Suprapubic skin (tissue), 4 donors: ENCODE measurements at regions not wholly inside any gene's neighbourhood (a gene's known extent, or its start where the extent isn't known, plus 50 kb on each side); places are given as distances from the start of the nearest gene placed in this dataset.

Source experiments
- DNase-seq, 2 donors: peaks; one replicate each; pipeline ENCODE4 v3.0.0-alpha.2; 2019; ENCODE audit warnings: low spot score in 2 of 2
- H3K27ac ChIP-seq: fragments of 200-600 bp; sonication (generic); one replicate; pipeline ENCODE4 v1.5.1; 2019
- H3K27me3 ChIP-seq: fragments of 200-600 bp; sonication (generic); one replicate; pipeline ENCODE4 v1.5.1; 2019
- H3K36me3 ChIP-seq: fragments of 200-600 bp; sonication (generic); one replicate; pipeline ENCODE4 v1.5.1; 2019
- H3K4me1 ChIP-seq: fragments of 200-600 bp; sonication (generic); one replicate; pipeline ENCODE4 v1.5.1; 2019
- H3K4me3 ChIP-seq: fragments of 200-600 bp; sonication (generic); one replicate; pipeline ENCODE4 v1.5.1; 2019; ENCODE audit warnings: mild to moderate bottlenecking
- H3K9me3 ChIP-seq: fragments of 200-600 bp; sonication (generic); one replicate; pipeline ENCODE4 v1.5.1; 2019
- EP300 ChIP-seq: sonication (generic); formaldehyde crosslinking; IDR thresholded peaks from one replicate; pipeline ENCODE4 v1.6.1; 2017; ENCODE audit warnings: antibody characterized with exemption
- POLR2A ChIP-seq, 2 donors: fragments of 450-650 bp; IDR thresholded peaks; one replicate each; pipeline ENCODE4 v1.6.1; 2017; ENCODE audit warnings: antibody characterized with exemption in 2 of 2, mild to moderate bottlenecking in 2 of 2, moderate library complexity in 2 of 2
- POLR2AphosphoS5 ChIP-seq, 3 donors: sonication (generic); formaldehyde crosslinking; IDR thresholded peaks; one replicate each; pipeline ENCODE4 v1.6.1; 2017; ENCODE audit warnings: antibody characterized with exemption in 3 of 3
- WGBS: methylation state at CpG from one replicate; pipeline ENCODE4 v1.1.5; 2018; 5-methylcytosine and 5-hydroxymethylcytosine counted together
- TF ChIP-seq, protein P1 (sequence below), 2 donors: fragments of 200-600 bp in 1 of 2; fragments of 450-650 bp in 1 of 2; sonication (generic) in 1 of 2; IDR thresholded peaks; one replicate each; pipeline ENCODE4 v1.5.1; 2016 to 2019; ENCODE audit warnings: antibody characterized with exemption in 2 of 2, mild to moderate bottlenecking in 1 of 2, moderate library complexity in 1 of 2

DNA sequence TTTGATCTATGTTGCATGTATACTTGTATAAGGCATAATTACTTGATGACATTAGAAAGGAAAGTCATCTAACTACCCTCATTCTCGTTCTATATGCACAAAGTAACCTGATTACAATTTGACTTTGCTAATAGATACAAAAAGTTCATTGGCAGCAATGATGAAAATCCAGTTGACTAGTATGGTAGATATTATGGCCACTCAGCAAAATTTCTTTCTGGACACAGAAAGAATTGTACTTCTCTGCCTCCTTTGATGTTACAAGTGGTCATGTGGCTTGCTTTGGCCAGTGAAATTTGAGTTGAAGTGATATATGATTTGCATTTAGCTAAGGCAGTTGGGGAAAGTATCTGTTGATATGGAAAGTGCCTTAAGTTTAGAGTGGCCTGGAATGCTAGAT, 723.7 kb upstream of the ARRDC3 start:
- H3K9me3 ChIP-seq: no peaks in the 10 kb centered on the region
- H3K4me3 ChIP-seq: no peak overlapping the region
- 56% methylated on average over 1 of the region's 1 CpG for WGBS
- H3K27ac ChIP-seq: no peak overlapping the region
- no peaks in the 10 kb centered on the region for H3K4me1 ChIP-seq
- no peak for TF ChIP-seq EP300
- no peaks in the 10 kb centered on the region for H3K27me3 ChIP-seq
- no peaks in the 10 kb centered on the region for H3K36me3 ChIP-seq
- no peak for DNase-seq

DNA sequence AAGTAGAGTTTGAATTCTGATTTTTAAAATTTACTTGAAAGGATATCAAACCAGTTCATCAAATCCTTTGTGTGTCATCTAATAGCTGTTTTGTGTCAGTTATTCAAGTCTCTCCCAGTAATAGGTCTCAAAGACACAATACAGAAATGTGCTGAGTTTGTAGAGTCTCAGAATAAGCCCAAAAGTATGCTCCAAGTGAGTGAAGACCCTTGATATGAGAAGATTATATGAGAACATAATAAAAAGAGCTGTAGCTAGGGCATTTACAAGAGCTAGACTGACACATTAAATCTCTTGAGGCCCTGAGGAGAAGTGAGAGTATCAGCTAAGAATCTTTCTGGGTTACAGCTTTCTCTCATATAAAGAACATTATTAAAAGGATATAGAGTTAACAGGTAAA, 721.0 kb upstream of the ARRDC3 start:
- DNase-seq: no peak
- H3K9me3 ChIP-seq: no peaks in the 10 kb centered on the region
- TF ChIP-seq POLR2AphosphoS5 (IDR thresholded peaks at IDR 0.05): no peak
- TF ChIP-seq POLR2A (IDR thresholded peaks at IDR 0.05): no peak
- TF ChIP-seq, protein P1, sequence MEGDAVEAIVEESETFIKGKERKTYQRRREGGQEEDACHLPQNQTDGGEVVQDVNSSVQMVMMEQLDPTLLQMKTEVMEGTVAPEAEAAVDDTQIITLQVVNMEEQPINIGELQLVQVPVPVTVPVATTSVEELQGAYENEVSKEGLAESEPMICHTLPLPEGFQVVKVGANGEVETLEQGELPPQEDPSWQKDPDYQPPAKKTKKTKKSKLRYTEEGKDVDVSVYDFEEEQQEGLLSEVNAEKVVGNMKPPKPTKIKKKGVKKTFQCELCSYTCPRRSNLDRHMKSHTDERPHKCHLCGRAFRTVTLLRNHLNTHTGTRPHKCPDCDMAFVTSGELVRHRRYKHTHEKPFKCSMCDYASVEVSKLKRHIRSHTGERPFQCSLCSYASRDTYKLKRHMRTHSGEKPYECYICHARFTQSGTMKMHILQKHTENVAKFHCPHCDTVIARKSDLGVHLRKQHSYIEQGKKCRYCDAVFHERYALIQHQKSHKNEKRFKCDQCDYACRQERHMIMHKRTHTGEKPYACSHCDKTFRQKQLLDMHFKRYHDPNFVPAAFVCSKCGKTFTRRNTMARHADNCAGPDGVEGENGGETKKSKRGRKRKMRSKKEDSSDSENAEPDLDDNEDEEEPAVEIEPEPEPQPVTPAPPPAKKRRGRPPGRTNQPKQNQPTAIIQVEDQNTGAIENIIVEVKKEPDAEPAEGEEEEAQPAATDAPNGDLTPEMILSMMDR (IDR thresholded peaks at IDR 0.05): no peak
- TF ChIP-seq EP300: no peak
- no peaks in the 10 kb centered on the region for H3K4me1 ChIP-seq
- H3K36me3 ChIP-seq: no peaks in the 10 kb centered on the region
- no peak overlapping the region for H3K27ac ChIP-seq
- no peaks in the 10 kb centered on the region for H3K27me3 ChIP-seq
- no peak overlapping the region for H3K4me3 ChIP-seq

DNA sequence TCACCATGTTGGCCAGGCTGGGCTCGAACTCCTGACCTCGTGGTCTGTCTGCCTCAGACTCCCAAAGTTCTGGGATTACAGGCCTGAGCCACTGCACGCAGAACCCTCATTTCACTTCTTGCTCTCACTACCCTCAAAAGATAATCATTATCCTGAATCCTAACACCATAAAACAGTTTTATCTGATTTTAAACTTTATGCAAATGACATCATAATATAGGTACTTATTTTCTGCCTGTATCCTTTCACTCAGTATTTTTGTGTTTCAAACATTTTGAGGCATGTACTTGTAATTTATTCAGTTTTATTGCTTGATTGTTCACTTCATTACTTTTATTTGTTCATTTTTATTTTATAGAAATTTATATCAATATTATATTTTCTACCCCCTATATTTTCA, 719.2 kb upstream of the ARRDC3 start:
- DNase-seq: no peak
- Histone ChIP-seq H3K4me1 (no peaks in the 10 kb centered on the region), H3K9me3 (no peaks in the 10 kb centered on the region), H3K27me3 (no peaks in the 10 kb centered on the region), H3K36me3 (no peaks in the 10 kb centered on the region), H3K4me3 (no peak overlapping the region), H3K27ac (no peak overlapping the region)
- TF ChIP-seq POLR2AphosphoS5 (IDR thresholded peaks at IDR 0.05) (no peak), EP300 (no peak), POLR2A (IDR thresholded peaks at IDR 0.05) (no peak)
- TF ChIP-seq, protein P1 (IDR thresholded peaks at IDR 0.05): no peak
- 89% methylated on average over 3 of the region's 3 CpGs for WGBS

DNA sequence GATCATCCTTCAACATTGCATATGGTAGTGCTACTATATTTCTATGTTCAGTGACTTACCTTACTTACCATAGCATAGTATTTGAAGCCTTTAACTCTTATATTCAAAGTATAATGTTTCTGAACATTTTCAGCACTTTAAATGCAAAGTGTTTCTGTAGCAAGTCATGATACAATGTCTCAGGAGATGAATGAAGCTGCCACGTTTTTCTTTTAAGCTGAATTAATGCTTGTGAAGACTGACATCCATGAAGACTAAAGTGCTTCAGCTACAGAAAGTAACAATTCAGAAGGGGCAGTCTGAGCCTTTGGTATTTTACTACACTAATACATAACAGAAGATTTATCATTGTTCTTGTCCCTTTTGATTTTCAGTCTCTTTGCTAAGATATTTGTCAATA, 709.1 kb upstream of the ARRDC3 start:
- no peaks in the 10 kb centered on the region for H3K4me1 ChIP-seq
- TF ChIP-seq, protein P1 (IDR thresholded peaks at IDR 0.05): no peak
- TF ChIP-seq POLR2AphosphoS5 (IDR thresholded peaks at IDR 0.05) (no peak), POLR2A (IDR thresholded peaks at IDR 0.05) (no peak), EP300 (no peak)
- H3K36me3 ChIP-seq: no peaks in the 10 kb centered on the region
- 48% methylated on average over 1 of the region's 1 CpG for WGBS
- no peaks in the 10 kb centered on the region for H3K27me3 ChIP-seq
- DNase-seq: no peak
- no peak overlapping the region for H3K4me3 ChIP-seq
- no peak overlapping the region for H3K27ac ChIP-seq
- H3K9me3 ChIP-seq: no peaks in the 10 kb centered on the region

DNA sequence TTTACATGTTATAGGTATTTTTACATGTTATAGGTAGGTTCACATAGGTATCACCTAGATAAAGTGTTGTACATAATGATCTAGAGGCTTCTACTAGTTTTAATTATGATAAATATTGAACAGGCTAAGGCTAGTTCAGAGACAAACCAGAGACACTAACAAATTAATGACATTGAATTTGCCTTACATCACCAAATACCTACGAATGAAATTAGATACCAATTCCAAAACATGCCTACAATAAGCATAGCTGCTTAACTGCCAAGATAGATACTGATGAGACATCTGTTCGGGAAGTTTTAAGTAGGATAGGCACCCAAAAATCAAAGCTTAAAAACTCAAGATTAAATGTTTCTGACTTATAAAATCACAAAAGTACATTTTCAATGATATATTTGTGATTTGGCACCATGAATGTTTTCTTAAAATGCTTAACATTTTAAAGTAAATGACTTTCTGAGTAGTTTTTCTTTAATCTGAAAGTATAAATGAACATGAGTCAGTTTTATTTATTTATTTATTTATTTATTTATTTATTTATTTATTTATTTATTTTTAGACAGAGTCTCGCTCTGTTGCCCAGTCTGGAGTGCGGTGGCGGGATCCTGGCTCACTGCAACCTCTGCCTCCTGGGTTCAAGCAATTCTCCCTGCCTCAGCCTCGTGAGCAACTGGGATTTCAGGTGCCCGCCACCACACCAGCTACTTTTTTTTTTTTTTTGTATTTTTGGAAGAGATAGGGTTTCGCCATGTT, 703.1 kb upstream of the ARRDC3 start:
- TF ChIP-seq EP300 (no peak), POLR2AphosphoS5 (IDR thresholded peaks at IDR 0.05) (no peak), POLR2A (IDR thresholded peaks at IDR 0.05) (no peak)
- TF ChIP-seq, protein P1 (IDR thresholded peaks at IDR 0.05): no peak
- no peaks in the 10 kb centered on the region for H3K36me3 ChIP-seq
- no peaks in the 10 kb centered on the region for H3K9me3 ChIP-seq
- no peaks in the 10 kb centered on the region for H3K4me1 ChIP-seq
- DNase-seq: no peak
- WGBS: 80% methylated on average over 8 of the region's 8 CpGs
- H3K27ac ChIP-seq: no peak overlapping the region
- no peak overlapping the region for H3K4me3 ChIP-seq
- H3K27me3 ChIP-seq: no peaks in the 10 kb centered on the region
